ENCODE measurements at regions not wholly inside any gene's neighbourhood (a gene's known extent, or its start where the extent isn't known, plus 50 kb on each side); places are given as distances from the start of the nearest gene placed in this dataset.

GRCh38 chr10:128866551-128866950 lies 600.5 kb upstream of the MGMT start:
- H3K27me3 ChIP-seq (ENCODE audit: insufficient read depth, low read length, poor library complexity) = no peaks in the 10 kb centered on the region
- TF ChIP-seq EZH2 (IDR thresholded peaks at IDR 0.05; ENCODE audit: borderline replicate concordance, low read depth, low read length, severe bottlenecking) = no peak

GRCh38 chr10:128867210-128867609 lies 599.8 kb upstream of the MGMT start:
- no peak overlapping the region for H3K9ac ChIP-seq (ENCODE audit: low read depth, low read length)
- no peaks in the 10 kb centered on the region for H3K79me2 ChIP-seq (ENCODE audit: insufficient read depth, low read length)
- no peaks in the 10 kb centered on the region for H3K9me3 ChIP-seq (ENCODE audit: insufficient read depth, low read length, severe bottlenecking)
- no peaks in the 10 kb centered on the region for H3K4me1 ChIP-seq (ENCODE audit: insufficient read depth, low read length)
- H2AFZ ChIP-seq (ENCODE audit: low read depth, low read length) = no peak overlapping the region
- no peak for DNase-seq
- no peak for TF ChIP-seq CTCF (IDR thresholded peaks at IDR 0.05; ENCODE audit: borderline replicate concordance, extremely low read depth, low read length, poor library complexity, severe bottlenecking)
- no peak for TF ChIP-seq EZH2 (IDR thresholded peaks at IDR 0.05; ENCODE audit: borderline replicate concordance, low read depth, low read length, severe bottlenecking)
- H4K20me1 ChIP-seq (ENCODE audit: insufficient read depth, low read length) = no peaks in the 10 kb centered on the region
- no peak for ATAC-seq (ENCODE audit: insufficient read depth, low read depth)
- no peaks in the 10 kb centered on the region for H3K36me3 ChIP-seq (ENCODE audit: insufficient read depth, low read length)
- H3K4me2 ChIP-seq (ENCODE audit: insufficient read depth, low read length) = no peak overlapping the region
- no peak overlapping the region for H3K27ac ChIP-seq (ENCODE audit: low read length)
- H3K27me3 ChIP-seq (ENCODE audit: insufficient read depth, low read length, poor library complexity) = no peaks in the 10 kb centered on the region
- H3K4me3 ChIP-seq (ENCODE audit: low read depth in 1 of 2, low read length in 2 of 2) = no peak overlapping the region

More at GRCh38 chr10:128866551-128866950, 600.5 kb upstream of the MGMT start:
- H3K4me1 ChIP-seq (ENCODE audit: insufficient read depth, low read length) = no peaks in the 10 kb centered on the region
- H3K4me2 ChIP-seq (ENCODE audit: insufficient read depth, low read length) = no peak overlapping the region
- H3K79me2 ChIP-seq (ENCODE audit: insufficient read depth, low read length) = no peaks in the 10 kb centered on the region
- H3K36me3 ChIP-seq (ENCODE audit: insufficient read depth, low read length) = no peaks in the 10 kb centered on the region
- H4K20me1 ChIP-seq (ENCODE audit: insufficient read depth, low read length) = no peaks in the 10 kb centered on the region
- H3K27ac ChIP-seq (ENCODE audit: low read length) = no peak overlapping the region
- no peak overlapping the region for H2AFZ ChIP-seq (ENCODE audit: low read depth, low read length)
- no peak overlapping the region for H3K9ac ChIP-seq (ENCODE audit: low read depth, low read length)
- H3K4me3 ChIP-seq (ENCODE audit: low read depth in 1 of 2, low read length in 2 of 2) = no peak overlapping the region
- DNase-seq (no peak), ATAC-seq (ENCODE audit: insufficient read depth, low read depth) (no peak)
- no peaks in the 10 kb centered on the region for H3K9me3 ChIP-seq (ENCODE audit: insufficient read depth, low read length, severe bottlenecking)

- Histone ChIP-seq H3K9me3 (ENCODE audit: insufficient read depth, low read length, severe bottlenecking) (no peaks in the 10 kb centered on the region), H3K27ac (ENCODE audit: low read length) (no peak overlapping the region)
- ATAC-seq (ENCODE audit: insufficient read depth, low read depth) = no peak
These were observed 599.2 kb upstream of the MGMT start for GRCh38 chr10:128867819-128868218.

GRCh38 chr10:128868481-128868880 lies 598.6 kb upstream of the MGMT start:
- TF ChIP-seq CTCF (IDR thresholded peaks at IDR 0.05; ENCODE audit: borderline replicate concordance, extremely low read depth, low read length, poor library complexity, severe bottlenecking) = no peak
- no peak for TF ChIP-seq EZH2 (IDR thresholded peaks at IDR 0.05; ENCODE audit: borderline replicate concordance, low read depth, low read length, severe bottlenecking)

More at GRCh38 chr10:128867819-128868218, 599.2 kb upstream of the MGMT start:
- no peak overlapping the region for H3K4me3 ChIP-seq (ENCODE audit: low read depth in 1 of 2, low read length in 2 of 2)
- no peak overlapping the region for H3K4me2 ChIP-seq (ENCODE audit: insufficient read depth, low read length)
- no peak for DNase-seq
- TF ChIP-seq EZH2 (IDR thresholded peaks at IDR 0.05; ENCODE audit: borderline replicate concordance, low read depth, low read length, severe bottlenecking) (no peak), CTCF (IDR thresholded peaks at IDR 0.05; ENCODE audit: borderline replicate concordance, extremely low read depth, low read length, poor library complexity, severe bottlenecking) (no peak)
- H3K79me2 ChIP-seq (ENCODE audit: insufficient read depth, low read length) = no peaks in the 10 kb centered on the region
- H3K4me1 ChIP-seq (ENCODE audit: insufficient read depth, low read length) = no peaks in the 10 kb centered on the region
- no peaks in the 10 kb centered on the region for H4K20me1 ChIP-seq (ENCODE audit: insufficient read depth, low read length)
- no peaks in the 10 kb centered on the region for H3K27me3 ChIP-seq (ENCODE audit: insufficient read depth, low read length, poor library complexity)
- no peak overlapping the region for H2AFZ ChIP-seq (ENCODE audit: low read depth, low read length)
- H3K9ac ChIP-seq (ENCODE audit: low read depth, low read length) = no peak overlapping the region
- H3K36me3 ChIP-seq (ENCODE audit: insufficient read depth, low read length) = no peaks in the 10 kb centered on the region

More at GRCh38 chr10:128868481-128868880, 598.6 kb upstream of the MGMT start:
- Histone ChIP-seq H2AFZ (ENCODE audit: low read depth, low read length) (no peak overlapping the region), H3K27me3 (ENCODE audit: insufficient read depth, low read length, poor library complexity) (no peaks in the 10 kb centered on the region), H3K36me3 (ENCODE audit: insufficient read depth, low read length) (no peaks in the 10 kb centered on the region), H3K79me2 (ENCODE audit: insufficient read depth, low read length) (no peaks in the 10 kb centered on the region), H3K9me3 (ENCODE audit: insufficient read depth, low read length, severe bottlenecking) (no peaks in the 10 kb centered on the region), H4K20me1 (ENCODE audit: insufficient read depth, low read length) (no peaks in the 10 kb centered on the region), H3K9ac (ENCODE audit: low read depth, low read length) (no peak overlapping the region), H3K27ac (ENCODE audit: low read length) (no peak overlapping the region), H3K4me3 (ENCODE audit: low read depth in 1 of 2, low read length in 2 of 2) (no peak overlapping the region), H3K4me2 (ENCODE audit: insufficient read depth, low read length) (no peak overlapping the region), H3K4me1 (ENCODE audit: insufficient read depth, low read length) (no peaks in the 10 kb centered on the region)
- no peak for DNase-seq
- ATAC-seq (ENCODE audit: insufficient read depth, low read depth) = no peak
